ENCODE measurements at regions not wholly inside any gene's neighbourhood (a gene's known extent, or its start where the extent isn't known, plus 50 kb on each side); places are given as distances from the start of the nearest gene placed in this dataset.
"Not testable (repeated sequence)": the region's sequence is repeated elsewhere in the genome, so short reads cannot be mapped to it uniquely, and the experiment has no call there.

DNA sequence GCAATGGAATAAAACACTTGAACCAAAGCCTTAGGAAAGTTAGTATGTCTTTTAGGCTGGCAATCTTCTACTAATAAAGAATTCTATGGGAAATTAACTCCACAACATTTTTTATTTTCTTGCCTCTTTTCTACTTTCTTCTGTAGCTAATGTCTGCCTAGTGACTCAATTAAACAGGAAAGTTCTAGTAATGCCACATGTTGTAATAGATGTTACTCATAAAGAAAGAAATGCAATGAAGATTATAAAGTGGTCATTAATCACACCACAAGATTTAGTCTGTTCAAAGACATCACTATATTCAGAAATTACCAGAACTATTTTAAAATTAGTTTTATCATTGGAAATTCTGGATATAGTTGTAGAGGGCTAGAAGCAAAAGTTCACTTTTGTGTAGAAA, 329.7 kb downstream of the SI start:
- DNase-seq (ENCODE audit: low spot score) = no peak

GRCh38 chr3:164741869-164742268, 336.4 kb downstream of the SI start:
- no peak for DNase-seq (ENCODE audit: low spot score)

- no peak for DNase-seq (ENCODE audit: low spot score)
These were observed 341.1 kb downstream of the SI start for GRCh38 chr3:164737174-164737573.

GRCh38 chr3:164732166-164732565, 346.1 kb downstream of the SI start:
- no peak for DNase-seq (ENCODE audit: low spot score)

DNA sequence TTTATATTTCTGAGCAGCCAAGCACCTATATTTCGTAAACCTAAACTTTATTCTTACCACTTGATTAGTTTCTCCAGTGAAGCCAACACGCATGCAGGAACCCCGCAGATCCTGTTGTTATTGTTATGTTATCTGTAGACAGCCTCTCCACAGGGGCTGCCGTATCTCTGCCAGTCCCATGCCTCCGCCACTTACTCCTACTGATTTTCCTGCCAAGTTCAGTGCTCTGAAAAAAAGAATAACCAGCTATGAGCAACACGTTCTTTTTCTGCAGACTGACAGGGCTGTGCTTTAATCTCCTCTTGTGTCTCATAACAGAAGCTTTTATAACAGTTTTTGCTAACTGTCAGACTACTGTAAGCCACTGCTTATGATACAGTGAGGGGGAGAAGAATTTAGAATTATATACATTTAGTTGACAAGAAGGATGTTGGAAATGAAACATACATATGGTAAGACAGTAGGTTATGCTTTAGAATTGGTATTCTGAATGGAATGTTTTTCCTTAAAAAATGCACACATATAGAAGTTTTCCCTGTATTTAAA, 347.4 kb downstream of the SI start:
- no peak for DNase-seq (ENCODE audit: low spot score)

GRCh38 chr3:164723396-164723795, 354.9 kb downstream of the SI start:
- DNase-seq (ENCODE audit: low spot score) = no peak

- DNase-seq (ENCODE audit: low spot score) = not testable (repeated sequence)
These were observed 375.5 kb downstream of the SI start for GRCh38 chr3:164702808-164703207.

DNA sequence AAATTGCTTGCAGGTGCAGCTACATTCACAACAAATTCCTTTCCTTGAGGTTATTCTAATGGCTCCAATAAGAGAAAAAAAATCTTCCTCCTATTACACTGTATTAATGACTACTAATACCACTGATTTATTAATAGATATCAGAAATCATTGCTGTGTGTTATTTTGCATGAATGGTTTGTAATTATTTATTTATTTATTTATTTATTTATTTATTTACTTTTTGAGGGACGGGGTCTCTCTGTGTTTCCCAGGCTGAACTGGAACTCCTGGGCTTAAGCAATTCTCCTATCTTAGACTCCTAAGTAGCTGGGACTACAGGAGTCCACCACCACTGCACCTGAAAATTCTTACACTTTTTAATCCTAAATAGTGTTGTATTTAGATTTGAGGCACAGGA, 390.4 kb downstream of the SI start:
- no peak for DNase-seq (ENCODE audit: low spot score)

DNA sequence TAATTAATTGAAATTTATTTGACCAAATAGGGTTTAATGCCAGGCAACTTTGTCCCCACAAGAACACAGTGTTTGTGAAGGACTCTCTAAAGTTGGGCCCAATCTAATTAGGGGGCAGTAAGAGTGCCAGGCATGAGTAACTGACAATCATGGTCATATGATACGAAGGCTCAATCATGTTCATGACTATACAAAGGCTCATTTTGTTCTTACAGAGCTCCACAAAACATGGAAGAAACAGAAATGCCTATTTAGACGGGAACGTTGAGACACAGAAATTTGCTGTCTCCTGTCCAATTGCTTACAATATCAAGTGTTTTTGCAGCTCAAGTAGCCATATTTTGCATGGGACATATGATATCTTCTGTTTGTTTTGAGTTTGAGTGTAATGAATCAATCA, 391.1 kb downstream of the SI start:
- DNase-seq (ENCODE audit: low spot score) = no peak

GRCh38 chr3:164683489-164683888, 394.8 kb downstream of the SI start:
- DNase-seq (ENCODE audit: low spot score) = no peak

GRCh38 chr3:164679245-164679644, 399.1 kb downstream of the SI start:
- no peak for DNase-seq (ENCODE audit: low spot score)

DNA sequence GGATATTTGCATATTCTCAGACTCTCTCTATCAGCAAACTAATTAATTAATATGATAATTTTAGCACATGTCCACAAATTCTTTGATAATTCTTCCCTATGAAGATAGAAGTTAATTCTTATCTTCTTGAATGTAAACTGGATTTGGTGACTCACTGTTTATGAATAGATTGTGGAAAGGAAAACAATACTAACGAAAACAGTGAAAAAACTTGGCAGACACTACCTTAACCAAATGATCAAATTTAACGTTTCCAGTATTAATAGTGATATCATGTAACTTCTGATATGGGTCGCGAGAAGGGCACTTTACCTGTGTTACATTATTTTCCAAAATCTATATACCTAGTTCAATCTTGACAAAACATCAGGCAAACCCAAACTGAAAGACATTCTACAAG, 401.0 kb downstream of the SI start:
- DNase-seq (ENCODE audit: low spot score) = no peak

GRCh38 chr3:164673738-164674137, 404.6 kb downstream of the SI start:
- DNase-seq (ENCODE audit: low spot score) = no peak

DNA sequence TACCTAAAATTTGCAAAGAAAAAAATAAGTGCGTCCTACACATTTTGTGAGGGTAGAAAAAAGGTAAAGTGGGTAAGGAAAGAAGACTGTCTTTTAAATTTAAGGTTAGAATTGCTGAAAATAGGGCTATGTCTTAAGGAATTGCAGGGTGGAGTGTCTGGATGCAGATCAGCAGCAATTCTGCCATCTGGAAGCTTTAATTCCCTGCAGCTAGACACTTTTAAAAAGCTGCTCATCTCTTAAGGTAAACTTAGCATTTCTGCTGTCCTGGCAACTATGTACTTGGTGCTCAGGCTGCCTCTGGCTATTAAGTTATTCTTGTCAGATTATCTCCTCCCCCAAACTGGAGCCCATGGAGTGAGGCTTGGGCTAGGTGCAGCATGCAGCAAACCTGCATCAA, 420.2 kb downstream of the SI start:
- no peak for DNase-seq (ENCODE audit: low spot score)

GRCh38 chr3:164657631-164658030, 420.7 kb downstream of the SI start:
- no peak for DNase-seq (ENCODE audit: low spot score)

GRCh38 chr3:164655462-164655861, 422.8 kb downstream of the SI start:
- DNase-seq (ENCODE audit: low spot score) = no peak

DNA sequence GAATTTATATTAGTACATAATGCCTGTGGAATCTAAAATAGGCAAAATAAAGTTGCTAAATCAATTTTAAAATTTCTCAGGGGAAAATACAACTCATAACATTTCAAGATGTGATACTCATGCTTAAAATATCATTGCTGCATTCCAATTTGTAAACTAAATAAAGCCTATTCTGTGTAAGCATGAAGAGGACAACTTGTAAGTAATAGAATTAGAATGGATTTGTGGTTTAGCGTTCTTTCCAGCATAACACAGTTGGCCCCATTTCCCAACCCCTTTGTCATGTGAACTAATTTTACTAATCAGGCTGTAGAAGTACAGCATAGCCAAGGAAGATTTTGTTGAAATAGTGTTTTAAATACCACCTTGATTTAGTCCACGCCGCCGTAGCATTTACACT, 437.2 kb downstream of the SI start:
- DNase-seq (ENCODE audit: low spot score) = no peak

DNA sequence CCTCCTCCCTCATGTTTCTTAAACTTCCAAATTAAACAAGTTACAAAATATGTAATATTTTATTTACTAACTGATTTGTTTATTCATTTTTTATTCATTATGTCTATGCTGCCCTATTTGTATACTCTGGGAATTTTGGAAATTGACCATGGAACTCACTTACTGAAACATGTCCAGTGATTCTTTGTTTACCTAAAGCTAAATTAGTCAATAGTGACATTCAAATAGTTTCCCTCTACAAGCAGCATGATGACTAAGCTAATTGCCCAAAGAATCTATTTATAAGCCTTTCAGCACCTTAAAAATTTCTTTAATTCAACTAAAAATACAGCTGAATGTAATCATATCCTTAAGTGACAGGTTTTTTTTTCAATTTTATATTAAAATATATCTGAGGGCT, 437.7 kb downstream of the SI start:
- DNase-seq (ENCODE audit: low spot score) = no peak

DNA sequence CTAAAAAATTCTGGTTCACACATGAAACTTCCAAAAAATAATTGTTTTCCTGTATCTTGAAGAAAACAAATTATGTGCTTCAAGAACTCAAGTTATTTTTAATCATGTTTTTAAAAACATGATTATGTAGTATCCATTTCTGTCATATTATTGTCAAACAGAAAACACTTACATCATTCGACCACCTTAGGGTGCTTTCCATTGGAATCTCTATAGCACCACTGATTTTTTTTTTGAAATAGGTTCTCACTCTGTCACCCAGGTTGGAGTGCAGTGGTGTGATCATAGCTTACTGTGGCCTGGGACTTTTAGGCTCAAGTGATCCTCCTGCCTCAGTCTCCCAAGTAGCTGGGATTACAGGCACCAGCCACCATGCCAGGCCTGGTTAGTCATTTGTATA, 457.3 kb downstream of the SI start:
- no peak for DNase-seq (ENCODE audit: low spot score)

DNA sequence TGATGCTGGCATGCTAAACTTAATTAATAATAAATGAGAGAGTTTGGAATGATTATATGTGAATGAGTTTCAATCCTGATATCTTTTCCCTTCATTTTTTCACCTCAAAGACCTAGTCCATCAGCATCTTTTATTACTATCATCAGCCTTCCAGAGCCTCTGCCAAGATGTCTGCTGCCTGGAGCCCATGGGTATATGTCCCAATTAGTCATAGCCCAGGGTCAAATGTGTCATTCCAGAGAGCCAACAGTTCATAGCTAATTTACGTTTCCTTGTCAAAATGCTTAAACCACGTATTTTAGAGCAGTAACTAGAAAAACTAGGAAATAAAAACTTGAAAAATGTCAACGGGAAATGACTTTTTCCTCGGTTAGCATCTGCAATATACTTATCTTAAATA, 457.9 kb downstream of the SI start:
- no peak for DNase-seq (ENCODE audit: low spot score)

DNA sequence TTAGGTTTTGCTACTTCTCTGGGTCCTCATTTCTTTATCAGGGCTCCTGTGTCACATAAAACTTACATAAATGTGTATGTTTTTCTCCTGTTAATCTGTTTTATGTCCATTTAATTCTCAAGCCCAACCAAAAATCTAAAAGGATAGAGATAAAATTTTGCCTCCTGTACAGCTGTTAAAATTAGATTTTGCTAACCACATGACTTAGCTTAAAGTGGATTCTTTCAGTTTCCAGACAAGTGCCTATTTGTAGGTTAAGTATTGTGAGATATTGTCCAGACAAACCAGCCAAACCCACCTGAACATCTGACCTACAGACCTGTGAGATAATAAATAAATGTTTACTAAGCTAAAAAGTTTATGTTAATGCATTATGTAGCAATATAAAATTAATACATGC, 465.5 kb downstream of the SI start:
- no peak for DNase-seq (ENCODE audit: low spot score)

GRCh38 chr3:164608554-164609276, 469.6 kb downstream of the SI start:
- DNase-seq (ENCODE audit: low spot score) = no peak

GRCh38 chr3:164604687-164605086, 473.6 kb downstream of the SI start:
- DNase-seq (ENCODE audit: low spot score) = no peak

DNA sequence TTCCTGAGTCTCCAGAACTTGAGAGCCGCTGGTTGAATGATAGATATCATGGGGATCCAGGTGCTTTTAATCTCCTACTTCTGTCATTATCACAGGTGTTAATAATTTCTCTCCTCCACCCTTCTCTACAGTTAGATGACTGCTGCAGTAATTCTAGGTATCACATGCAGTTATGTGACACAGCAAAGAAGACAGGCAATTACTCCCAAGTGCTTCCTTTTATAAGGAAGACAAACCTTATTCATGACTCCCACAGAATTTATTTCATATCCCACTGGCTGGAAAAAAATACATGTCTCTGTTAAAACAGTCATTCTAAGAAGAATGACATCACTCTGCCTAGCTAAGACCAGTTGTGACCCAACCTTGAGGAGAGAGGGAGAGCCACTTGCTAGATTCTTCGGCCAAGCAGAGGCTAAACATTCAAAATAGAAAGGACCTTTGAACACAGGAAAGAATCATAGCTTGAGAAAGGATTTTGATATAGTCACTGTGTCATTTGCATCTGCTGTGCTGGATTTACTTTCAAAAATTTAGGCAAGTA, 500.6 kb downstream of the SI start:
- no peak for DNase-seq (ENCODE audit: low spot score)

Data from kidney tubule cell (primary cell).